Esophagus squamous epithelium (tissue), 4 donors: ENCODE measurements at regions not wholly inside any gene's neighbourhood (a gene's known extent, or its start where the extent isn't known, plus 50 kb on each side); places are given as distances from the start of the nearest gene placed in this dataset.

Source experiments
- POLR2A ChIP-seq, 4 donors: fragments of 450-650 bp; IDR thresholded peaks; one replicate each; pipeline ENCODE4 v1.6.1; 2017; ENCODE audit warnings: antibody characterized with exemption in 4 of 4, mild to moderate bottlenecking in 4 of 4, moderate library complexity in 3 of 4
- TF ChIP-seq, protein P1 (sequence below), 6 experiments: fragments of 450-650 bp in 4 of 6; fragments of 200-600 bp in 2 of 6; sonication (generic) in 2 of 6; IDR thresholded peaks; one replicate each; pipeline ENCODE4 v1.5.1; 2016 to 2019; ENCODE audit warnings: antibody characterized with exemption in 6 of 6, mild to moderate bottlenecking in 4 of 6, moderate library complexity in 4 of 6

- TF ChIP-seq, protein P1, sequence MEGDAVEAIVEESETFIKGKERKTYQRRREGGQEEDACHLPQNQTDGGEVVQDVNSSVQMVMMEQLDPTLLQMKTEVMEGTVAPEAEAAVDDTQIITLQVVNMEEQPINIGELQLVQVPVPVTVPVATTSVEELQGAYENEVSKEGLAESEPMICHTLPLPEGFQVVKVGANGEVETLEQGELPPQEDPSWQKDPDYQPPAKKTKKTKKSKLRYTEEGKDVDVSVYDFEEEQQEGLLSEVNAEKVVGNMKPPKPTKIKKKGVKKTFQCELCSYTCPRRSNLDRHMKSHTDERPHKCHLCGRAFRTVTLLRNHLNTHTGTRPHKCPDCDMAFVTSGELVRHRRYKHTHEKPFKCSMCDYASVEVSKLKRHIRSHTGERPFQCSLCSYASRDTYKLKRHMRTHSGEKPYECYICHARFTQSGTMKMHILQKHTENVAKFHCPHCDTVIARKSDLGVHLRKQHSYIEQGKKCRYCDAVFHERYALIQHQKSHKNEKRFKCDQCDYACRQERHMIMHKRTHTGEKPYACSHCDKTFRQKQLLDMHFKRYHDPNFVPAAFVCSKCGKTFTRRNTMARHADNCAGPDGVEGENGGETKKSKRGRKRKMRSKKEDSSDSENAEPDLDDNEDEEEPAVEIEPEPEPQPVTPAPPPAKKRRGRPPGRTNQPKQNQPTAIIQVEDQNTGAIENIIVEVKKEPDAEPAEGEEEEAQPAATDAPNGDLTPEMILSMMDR (IDR thresholded peaks at IDR 0.05) = no peak
- no peak for TF ChIP-seq POLR2A (IDR thresholded peaks at IDR 0.05)
Measured at GRCh38 chr3:3744826-3745225, 54.4 kb upstream of the LRRN1 start.
